IMR-90 (cell line): ENCODE measurements at regions not wholly inside any gene's neighbourhood (a gene's known extent, or its start where the extent isn't known, plus 50 kb on each side); places are given as distances from the start of the nearest gene placed in this dataset.

Experiments used
- ATAC-seq: fragments of 200-7000 bp; cut with Tn5 transposase; 2 replicates; pipeline ENCODE4 v1.9.1; 2020; ENCODE audit warnings: low read depth, mild to moderate bottlenecking, moderate library complexity
- BruUV-seq: library from RNA; stranded (reverse); fragments of 400-500 nt; replicated peaks from 2 replicates; lab custom pipeline; 2021; lab: Mats Ljungman, UMichigan
- CTCF ChIA-PET: fragments of 300-600 bp; formaldehyde crosslinking; extraction: SDS; loops from one replicate; lab custom pipeline; 2021; ENCODE audit warnings: antibody characterized with exemption; lab: Yijun Ruan, JAX
- POLR2A ChIA-PET: fragments of 300-600 bp; sonication (Branson Sonifier 250); formaldehyde crosslinking; loops from one replicate; lab custom pipeline; 2022; ENCODE audit warnings: antibody characterized with exemption; ENCODE audit not compliant: unreplicated experiment; lab: Charles Lee
- DNase-seq: peaks from one replicate; pipeline ENCODE4 v3.0.0; 2013
- H2AFZ ChIP-seq: replicated peaks from 2 replicates; pipeline ENCODE3; 2013; ENCODE audit warnings: low read length, mild to moderate bottlenecking; ENCODE audit not compliant: poor library complexity
- H2AK5ac ChIP-seq: 2 replicates; pipeline ENCODE4 v1.6.1; 2013; ENCODE audit warnings: low read depth, low read length, inconsistent platforms
- H2AK9ac ChIP-seq: replicated peaks from 2 replicates; pipeline ENCODE3; 2013; ENCODE audit warnings: mild to moderate bottlenecking, low read depth, low read length, moderate library complexity; ENCODE audit not compliant: poor library complexity
- H2BK120ac ChIP-seq: 2 replicates; pipeline ENCODE4 v1.6.1; 2013; ENCODE audit warnings: low read depth, low read length, inconsistent platforms
- H2BK15ac ChIP-seq: 3 replicates; pipeline ENCODE4 v1.6.1; 2013; ENCODE audit warnings: low read depth, low read length, inconsistent platforms
- H2BK20ac ChIP-seq: 2 replicates; pipeline ENCODE4 v1.6.1; 2013; ENCODE audit warnings: low read depth, mild to moderate bottlenecking, inconsistent platforms, low read length, moderate library complexity
- H2BK5ac ChIP-seq: 2 replicates; pipeline ENCODE4 v1.6.1; 2013; ENCODE audit warnings: mild to moderate bottlenecking, low read depth, low read length, inconsistent platforms; ENCODE audit not compliant: poor library complexity, severe bottlenecking
- H3K14ac ChIP-seq: replicated peaks from 2 replicates; pipeline ENCODE4 v1.6.1; 2013; ENCODE audit warnings: low read depth, low read length, inconsistent platforms
- H3K18ac ChIP-seq: 2 replicates; pipeline ENCODE4 v1.6.1; 2013; ENCODE audit warnings: low read depth, low read length, control low read depth
- H3K23ac ChIP-seq: 2 replicates; pipeline ENCODE4 v1.6.1; 2013; ENCODE audit warnings: low read depth, low read length, inconsistent platforms
- H3K27ac ChIP-seq: 2 replicates; pipeline ENCODE4 v1.5.1; 2013; ENCODE audit warnings: mild to moderate bottlenecking, control low read depth, low read length; ENCODE audit not compliant: insufficient read depth
- H3K27me3 ChIP-seq: 2 replicates; pipeline ENCODE4 v1.6.1; 2013; ENCODE audit warnings: low read length; ENCODE audit not compliant: control insufficient read depth, insufficient read depth
- H3K36me3 ChIP-seq: 2 replicates; pipeline ENCODE4 v1.6.1; 2013; ENCODE audit warnings: low read length, mixed read lengths; ENCODE audit not compliant: control insufficient read depth, insufficient read depth
- H3K4ac ChIP-seq: 2 replicates; pipeline ENCODE4 v1.6.1; 2013; ENCODE audit warnings: low read depth, low read length, inconsistent platforms
- H3K4me1 ChIP-seq: 2 replicates; pipeline ENCODE4 v1.6.1; 2013; ENCODE audit warnings: low read length, mixed read lengths; ENCODE audit not compliant: control insufficient read depth, insufficient read depth
- H3K4me2 ChIP-seq: 2 replicates; pipeline ENCODE4 v1.6.1; 2013; ENCODE audit warnings: low read depth, mild to moderate bottlenecking, control low read depth, low read length, moderate library complexity
- H3K4me3 ChIP-seq: 2 replicates; pipeline ENCODE4 v1.5.1; 2013; ENCODE audit warnings: low read depth, mild to moderate bottlenecking, control low read depth, low read length, moderate library complexity; ENCODE audit not compliant: insufficient read depth
- H3K56ac ChIP-seq: 2 replicates; pipeline ENCODE4 v1.6.1; 2013; ENCODE audit warnings: low read length, inconsistent platforms; ENCODE audit not compliant: insufficient read depth; ENCODE audit errors: extremely low read depth
- H3K79me1 ChIP-seq, 2 experiments: 2 replicates each; pipeline ENCODE4 v1.6.1; 2013; ENCODE audit warnings: low read length in 2 of 2, inconsistent platforms in 1 of 2, low read depth in 1 of 2
- H3K9ac ChIP-seq: 2 replicates; pipeline ENCODE4 v1.6.1; 2013; ENCODE audit warnings: low read depth, low read length, control low read depth
- H3K9me1 ChIP-seq: 2 replicates; pipeline ENCODE4 v1.6.1; 2013; ENCODE audit warnings: low read length, inconsistent platforms; ENCODE audit not compliant: insufficient read depth
- H3K9me3 ChIP-seq: 2 replicates; pipeline ENCODE4 v1.6.1; 2013; ENCODE audit warnings: low read length; ENCODE audit not compliant: control insufficient read depth, insufficient read depth
- H4K20me1 ChIP-seq: 2 replicates; pipeline ENCODE4 v1.6.1; 2013; ENCODE audit warnings: low read length, inconsistent platforms; ENCODE audit not compliant: insufficient read depth
- H4K5ac ChIP-seq: 2 replicates; pipeline ENCODE4 v1.6.1; 2013; ENCODE audit warnings: mild to moderate bottlenecking, low read depth, low read length, control low read depth
- H4K8ac ChIP-seq, 2 experiments: 2 replicates each; pipeline ENCODE4 v1.6.1; 2013; ENCODE audit warnings: low read depth in 2 of 2, low read length in 2 of 2, control low read depth in 1 of 2, inconsistent platforms in 1 of 2
- H4K91ac ChIP-seq: 2 replicates; pipeline ENCODE4 v1.6.1; 2013; ENCODE audit warnings: low read depth, low read length, inconsistent platforms; ENCODE audit not compliant: insufficient read depth
- CHD1 ChIP-seq: IDR thresholded peaks from 2 replicates; pipeline ENCODE4 v1.6.1; 2012; ENCODE audit warnings: low read depth, low read length, improper control_type of control experiment
- WGBS, 2 experiments: methylation state at CpG; one replicate each; pipeline versions ENCODE4 v1.1.5 to v1.1.7; 2013; ENCODE audit warnings: missing lambda C conversion rate in 2 of 2; ENCODE audit not compliant: insufficient read length in 1 of 2; ENCODE audit errors: extremely low coverage in 2 of 2; 5-methylcytosine and 5-hydroxymethylcytosine counted together
- dilution Hi-C: fragments of 300-500 bp; cut with HindIII; formaldehyde crosslinking; loops from one replicate; pipeline ENCODE4 v1.14.3; 2018; ENCODE audit warnings: low sequenced_read_pairs; ENCODE audit not compliant: unreplicated experiment
- in situ Hi-C: fragments of 300-500 bp; cut with MboI; formaldehyde crosslinking; loops from 3 replicates; pipeline ENCODE4 v1.14.3; 2019; ENCODE audit warnings: low sequenced_read_pairs, inconsistent platforms, mixed read lengths
- intact Hi-C: fragments of 100-400 bp; cut with micrococcal nuclease; formaldehyde crosslinking; loops from 2 replicates; pipeline ENCODE4 v1.10.0; 2022
- TF ChIP-seq, protein P1 (sequence below): conservative IDR thresholded peaks from 2 replicates; pipeline ENCODE4 v1.5.1; 2012; ENCODE audit warnings: mild to moderate bottlenecking, low read depth, low read length, improper control_type of control experiment

DNA sequence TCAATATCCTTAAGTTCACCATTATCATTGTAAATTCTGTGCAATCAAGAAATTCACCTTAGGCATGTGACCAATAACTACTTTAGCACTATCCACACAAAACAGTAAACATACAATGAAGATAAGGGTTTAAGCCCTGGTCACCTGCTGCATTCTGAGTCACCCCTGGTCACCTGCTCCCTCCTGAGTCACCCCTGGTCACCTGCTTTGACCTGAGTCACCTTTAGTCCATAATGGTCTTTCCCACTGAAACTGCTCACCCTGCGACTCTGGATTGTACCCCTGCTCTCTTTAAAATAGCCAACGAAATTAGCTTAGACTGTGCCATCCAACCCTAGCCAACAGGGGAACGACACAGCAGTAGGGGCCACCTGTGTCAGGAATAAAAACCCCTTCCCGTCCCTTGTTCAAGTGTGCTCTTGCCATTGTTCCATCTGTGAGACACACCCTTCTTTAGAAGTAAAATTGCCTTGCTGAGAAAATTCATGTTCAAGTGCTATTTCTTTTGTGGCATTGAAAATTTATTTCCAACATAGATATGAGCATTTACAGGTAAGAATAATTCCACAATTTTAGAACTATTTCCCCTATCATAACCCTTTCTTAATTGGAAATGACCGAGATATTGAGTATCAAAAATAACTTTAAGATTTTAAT is 902.8 kb downstream of the DSC3 start:
- POLR2A ChIA-PET, result no interaction called here

More for the DNA sequence above, 902.8 kb downstream of the DSC3 start:
- Histone ChIP-seq H3K79me1 (no peaks in the 10 kb centered on the region), H3K4me1 (no peaks in the 10 kb centered on the region), H2BK5ac (no peak overlapping the region), H3K9me1 (no peaks in the 10 kb centered on the region), H4K91ac (no peak overlapping the region), H4K20me1 (no peaks in the 10 kb centered on the region), H3K36me3 (no peaks in the 10 kb centered on the region), H3K4me3 (no peak overlapping the region), H3K27me3 (no peaks in the 10 kb centered on the region), H3K4ac (no peak overlapping the region), H2BK20ac (no peak overlapping the region), H2AK5ac (no peak overlapping the region), H4K5ac (no peak overlapping the region), H3K27ac (no peak overlapping the region), H2BK15ac (no peak overlapping the region), H3K14ac (no peak overlapping the region), H2AFZ (no peak overlapping the region), H3K9ac (no peak overlapping the region), H2AK9ac (no peak overlapping the region), H4K8ac (no peak overlapping the region), H3K56ac (no peak overlapping the region), H3K18ac (no peak overlapping the region), H3K4me2 (no peak overlapping the region), H2BK120ac (no peak overlapping the region), H3K23ac (no peak overlapping the region), H3K9me3 (peaks cover 12% of the 10 kb centered on the region; the same call in 1 of the 2 replicates)
- intact Hi-C loops, result no loop called here
- no peak for ATAC-seq
- no TSS peak for BruUV-seq
- TF ChIP-seq CHD1, result no peak
- TF ChIP-seq, protein P1, sequence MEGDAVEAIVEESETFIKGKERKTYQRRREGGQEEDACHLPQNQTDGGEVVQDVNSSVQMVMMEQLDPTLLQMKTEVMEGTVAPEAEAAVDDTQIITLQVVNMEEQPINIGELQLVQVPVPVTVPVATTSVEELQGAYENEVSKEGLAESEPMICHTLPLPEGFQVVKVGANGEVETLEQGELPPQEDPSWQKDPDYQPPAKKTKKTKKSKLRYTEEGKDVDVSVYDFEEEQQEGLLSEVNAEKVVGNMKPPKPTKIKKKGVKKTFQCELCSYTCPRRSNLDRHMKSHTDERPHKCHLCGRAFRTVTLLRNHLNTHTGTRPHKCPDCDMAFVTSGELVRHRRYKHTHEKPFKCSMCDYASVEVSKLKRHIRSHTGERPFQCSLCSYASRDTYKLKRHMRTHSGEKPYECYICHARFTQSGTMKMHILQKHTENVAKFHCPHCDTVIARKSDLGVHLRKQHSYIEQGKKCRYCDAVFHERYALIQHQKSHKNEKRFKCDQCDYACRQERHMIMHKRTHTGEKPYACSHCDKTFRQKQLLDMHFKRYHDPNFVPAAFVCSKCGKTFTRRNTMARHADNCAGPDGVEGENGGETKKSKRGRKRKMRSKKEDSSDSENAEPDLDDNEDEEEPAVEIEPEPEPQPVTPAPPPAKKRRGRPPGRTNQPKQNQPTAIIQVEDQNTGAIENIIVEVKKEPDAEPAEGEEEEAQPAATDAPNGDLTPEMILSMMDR, result no peak
- in situ Hi-C loops, result no loop called here
- dilution Hi-C loops, result no loop called here
- DNase-seq, result no peak
- CTCF ChIA-PET, result no interaction called here
- no CpG with 5 or more reads among the region's 5 CpGs for WGBS, 2 experiments
